ENCODE measurements at regions not wholly inside any gene's neighbourhood (a gene's known extent, or its start where the extent isn't known, plus 50 kb on each side); places are given as distances from the start of the nearest gene placed in this dataset.

DNA sequence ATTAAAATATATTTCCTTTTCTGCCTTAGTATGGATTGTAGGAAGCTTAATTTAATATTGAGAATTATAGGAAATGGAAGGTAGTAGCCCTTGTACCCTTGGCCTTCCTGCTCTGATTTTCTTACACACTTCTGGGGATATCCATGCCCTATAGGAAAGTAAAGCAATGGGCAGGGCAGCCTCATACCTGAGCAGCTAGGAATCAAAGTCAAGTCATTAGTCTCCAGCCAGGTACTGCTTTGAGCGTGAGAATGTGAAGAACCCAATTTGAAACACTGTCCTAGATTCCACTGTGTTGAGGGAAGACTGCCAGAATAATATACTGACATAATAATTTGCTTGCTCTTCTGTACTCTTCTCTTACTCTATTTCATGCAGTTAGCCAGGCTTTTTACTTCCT is 51.0 kb upstream of the L3MBTL3 start:
- no peak for DNase-seq (ENCODE audit: extremely low read depth in 1 of 2, low read depth in 1 of 2)

DNA sequence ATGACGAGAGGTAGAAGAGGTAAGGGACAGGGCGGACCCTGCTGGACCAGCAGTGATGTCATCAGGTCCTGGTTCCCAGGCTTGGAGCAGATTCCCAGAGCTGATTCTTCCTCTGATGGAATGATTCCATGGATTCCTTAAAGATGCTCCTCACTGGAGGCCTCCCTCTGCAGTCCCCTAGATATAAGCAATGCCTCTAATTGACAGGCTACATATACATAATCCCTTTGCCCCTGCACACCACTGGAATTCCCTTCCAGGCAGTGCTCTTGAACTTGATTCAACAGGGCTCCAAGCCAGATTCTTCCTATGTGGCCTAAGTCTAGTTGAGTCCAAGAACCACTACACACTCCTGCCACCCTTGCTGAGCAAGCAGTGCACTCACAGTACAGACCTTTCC is 52.3 kb upstream of the L3MBTL3 start:
- no peak for DNase-seq (ENCODE audit: extremely low read depth in 1 of 2, low read depth in 1 of 2)

DNA sequence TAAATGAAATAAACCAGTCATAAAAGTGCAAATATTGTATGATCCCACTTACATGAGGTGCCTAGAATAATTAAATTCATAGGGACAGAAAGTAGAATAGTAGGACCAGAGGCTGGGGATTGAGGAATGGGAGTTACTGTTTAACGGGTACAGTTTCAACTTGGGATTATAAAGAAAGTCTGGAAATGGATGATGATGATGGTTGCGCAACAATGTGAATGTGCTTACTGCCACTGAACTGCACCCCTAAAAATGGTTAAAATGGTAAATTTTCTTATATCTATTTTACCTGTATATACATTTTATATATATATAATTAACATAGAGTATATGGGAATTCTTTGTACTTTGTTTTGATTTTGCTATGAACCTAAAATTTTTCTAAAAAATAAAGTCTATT is 53.3 kb upstream of the L3MBTL3 start:
- DNase-seq (ENCODE audit: extremely low read depth in 1 of 2, low read depth in 1 of 2): no peak

DNA sequence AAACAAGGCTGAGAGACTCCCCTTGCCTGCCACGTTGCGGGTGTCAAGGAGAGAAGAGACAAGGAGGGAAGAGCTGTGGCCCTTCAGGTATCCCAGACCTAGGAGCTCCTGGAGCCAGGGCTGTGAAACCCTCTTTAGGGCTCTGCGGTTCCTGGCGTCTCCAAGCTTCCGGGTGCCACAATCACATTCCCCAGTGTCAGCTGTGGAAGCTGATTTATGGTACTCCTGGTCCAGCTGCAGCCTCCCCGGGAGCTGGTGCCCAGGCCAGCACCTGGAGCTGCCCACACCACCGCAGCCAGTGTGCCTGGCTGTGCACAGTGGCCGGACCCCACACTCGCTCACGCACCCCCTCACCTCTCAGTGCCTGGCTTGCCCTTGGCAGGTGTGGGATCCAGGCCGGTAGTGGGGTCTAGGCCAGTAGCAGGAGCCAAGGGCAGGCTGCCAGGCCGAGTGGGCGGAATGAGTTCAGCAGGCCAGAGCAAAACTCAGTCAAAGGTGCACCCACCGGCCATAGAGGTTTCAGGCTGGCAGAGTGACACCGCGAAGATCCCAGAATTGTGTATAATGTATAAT is 58.9 kb upstream of the L3MBTL3 start:
- DNase-seq (ENCODE audit: extremely low read depth in 1 of 2, low read depth in 1 of 2): no peak

DNA sequence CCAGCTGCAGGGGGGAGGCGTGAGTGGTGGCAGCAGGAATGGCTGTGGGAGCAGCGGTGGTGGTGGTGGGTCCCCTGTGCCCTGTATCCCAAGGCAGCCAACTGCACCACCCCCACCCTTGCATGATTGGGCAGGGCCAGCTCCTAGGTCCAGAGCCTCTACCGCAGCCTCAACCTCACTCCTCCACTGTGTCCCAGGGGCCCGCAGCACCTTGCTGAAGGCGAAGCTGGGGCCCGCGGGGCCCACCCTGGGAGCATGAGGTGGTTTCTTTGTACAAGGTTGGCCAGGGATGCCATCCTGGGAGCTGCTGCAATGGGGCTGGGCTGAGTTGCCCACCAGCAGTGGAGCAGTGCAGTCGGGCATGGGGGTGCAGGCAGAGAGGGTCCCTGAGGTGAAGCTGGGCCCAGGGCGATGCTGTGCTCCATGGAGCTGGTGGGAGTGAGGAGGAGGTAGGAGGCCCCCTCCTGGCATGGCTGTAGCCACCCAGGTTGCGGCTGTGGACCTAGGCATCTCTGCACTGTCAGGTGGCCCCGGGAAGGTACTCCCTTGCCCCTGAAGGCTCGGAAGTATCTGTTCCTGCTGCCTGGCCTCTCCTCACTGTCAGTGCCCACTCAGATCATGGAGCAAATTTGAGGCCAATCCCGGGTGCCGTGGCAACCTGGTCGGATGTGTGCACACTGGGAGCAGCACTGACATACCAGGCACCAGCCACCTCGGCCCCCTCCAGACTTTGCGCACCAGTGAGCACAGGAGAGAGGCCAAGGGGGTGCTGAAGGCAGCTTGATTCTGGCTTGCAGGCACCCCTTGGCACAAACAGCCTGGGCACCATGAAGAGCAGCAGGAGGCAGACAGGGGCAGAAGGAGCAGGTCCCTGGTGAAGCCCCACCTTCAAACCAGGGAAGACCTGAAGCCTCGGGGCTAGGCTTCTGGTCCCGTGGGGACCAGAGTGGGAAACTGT is 60.2 kb upstream of the L3MBTL3 start:
- no peak for DNase-seq (ENCODE audit: extremely low read depth in 1 of 2, low read depth in 1 of 2)

DNA sequence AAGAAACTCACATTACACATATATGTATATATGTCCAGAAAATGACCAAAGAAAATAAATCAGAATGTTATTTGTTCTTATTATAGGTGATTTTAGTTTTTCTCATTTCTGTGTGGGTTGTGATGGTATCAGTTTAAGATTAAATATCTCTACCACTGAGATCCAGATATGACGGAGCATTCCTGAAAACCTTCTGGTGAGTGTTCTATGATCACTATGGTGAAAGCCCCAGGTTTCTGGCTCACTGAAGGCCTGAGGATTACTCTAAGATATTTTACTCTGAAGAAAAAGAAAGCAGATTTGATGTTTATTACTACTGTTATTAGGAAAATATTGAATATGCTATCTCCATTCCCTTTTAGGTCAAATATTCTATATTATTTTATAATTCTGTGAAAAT is 62.8 kb upstream of the L3MBTL3 start:
- DNase-seq (ENCODE audit: extremely low read depth in 1 of 2, low read depth in 1 of 2): no peak

DNA sequence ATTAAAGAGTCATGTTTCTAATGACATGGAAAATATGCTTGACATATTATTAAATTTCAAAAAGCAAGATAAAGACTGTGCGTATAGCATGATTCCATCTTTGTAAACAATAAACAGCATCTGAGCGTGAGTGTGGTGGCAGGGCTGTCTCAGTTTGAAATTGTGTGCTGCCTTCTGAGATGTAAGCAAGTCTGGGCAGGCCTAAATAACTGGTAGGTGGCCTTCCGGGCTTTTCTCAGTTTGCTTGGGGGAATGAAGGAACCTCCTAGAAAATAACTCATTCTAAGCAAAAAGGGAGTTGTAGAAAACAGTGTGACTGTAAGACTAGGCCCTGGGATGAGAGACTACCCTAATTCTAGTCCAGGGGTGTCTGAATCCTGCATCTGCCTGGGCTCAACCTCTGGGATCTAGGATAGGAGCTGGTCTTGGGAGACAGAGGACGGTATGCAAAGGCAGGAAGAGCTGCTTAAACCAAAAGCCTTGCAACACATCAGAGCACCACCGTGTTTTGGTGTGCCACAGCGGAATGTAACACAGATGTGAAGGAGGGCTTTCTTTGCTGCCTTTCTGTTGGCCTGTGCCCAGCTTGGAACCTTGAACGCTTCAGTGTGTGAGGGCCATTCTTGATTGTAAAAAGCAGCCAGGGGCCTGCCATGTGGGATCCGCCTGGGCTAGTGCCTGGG is 63.5 kb upstream of the L3MBTL3 start:
- no peak for DNase-seq (ENCODE audit: extremely low read depth in 1 of 2, low read depth in 1 of 2)

DNA sequence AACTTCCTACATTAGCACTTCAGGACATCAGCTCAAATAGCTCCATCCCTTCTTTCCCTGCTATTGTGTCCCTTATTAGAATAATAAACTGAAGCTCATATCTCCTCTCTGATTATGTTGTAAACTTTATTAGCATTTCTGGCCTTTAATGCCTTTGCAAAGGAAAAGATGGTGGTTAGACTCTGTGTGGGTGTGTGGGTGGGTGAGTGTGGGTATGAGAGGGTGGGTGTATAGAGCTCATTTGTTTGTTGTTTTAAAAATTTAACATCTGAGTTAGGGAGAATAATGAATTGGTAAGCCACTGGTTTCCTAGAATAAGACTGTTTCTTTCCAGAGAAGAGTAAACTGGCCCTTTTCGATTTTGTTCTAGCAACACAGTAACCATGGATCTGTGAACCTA is 70.6 kb upstream of the L3MBTL3 start:
- DNase-seq (ENCODE audit: extremely low read depth in 1 of 2, low read depth in 1 of 2): no peak

DNA sequence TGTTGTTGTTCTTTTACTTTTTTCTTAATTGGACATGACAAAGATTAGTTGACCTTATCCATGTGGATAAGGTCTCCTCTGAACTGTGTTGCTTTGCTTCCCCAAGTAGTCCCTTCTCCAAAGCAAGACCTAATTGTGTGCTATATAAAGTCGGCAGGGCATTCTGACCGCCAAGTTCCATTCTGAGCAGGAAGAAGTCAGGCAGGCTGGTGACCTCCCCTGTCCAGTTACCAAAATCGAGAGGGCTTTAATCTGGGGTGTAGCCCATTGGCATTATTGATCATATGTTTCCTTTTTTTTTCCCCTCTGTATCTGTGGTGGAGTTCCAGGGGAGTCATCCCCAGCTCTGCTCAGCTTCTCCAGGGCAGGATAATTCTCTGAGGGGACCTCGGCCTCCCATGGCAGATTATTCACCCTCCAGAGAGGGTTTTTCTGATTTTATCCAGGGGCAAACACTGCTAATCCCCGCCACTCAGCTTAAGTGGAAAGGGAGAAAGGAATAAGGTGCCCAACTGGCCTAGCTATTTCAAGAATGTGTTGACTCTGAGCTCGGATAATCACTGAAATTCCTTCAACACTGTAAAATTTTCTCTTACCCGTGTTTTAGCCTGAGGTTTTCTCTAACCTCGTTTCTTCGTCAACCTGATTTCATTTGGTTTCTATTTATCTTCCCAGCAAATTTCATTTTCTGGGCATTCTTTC is 71.8 kb upstream of the L3MBTL3 start:
- DNase-seq (ENCODE audit: extremely low read depth in 1 of 2, low read depth in 1 of 2): no peak

DNA sequence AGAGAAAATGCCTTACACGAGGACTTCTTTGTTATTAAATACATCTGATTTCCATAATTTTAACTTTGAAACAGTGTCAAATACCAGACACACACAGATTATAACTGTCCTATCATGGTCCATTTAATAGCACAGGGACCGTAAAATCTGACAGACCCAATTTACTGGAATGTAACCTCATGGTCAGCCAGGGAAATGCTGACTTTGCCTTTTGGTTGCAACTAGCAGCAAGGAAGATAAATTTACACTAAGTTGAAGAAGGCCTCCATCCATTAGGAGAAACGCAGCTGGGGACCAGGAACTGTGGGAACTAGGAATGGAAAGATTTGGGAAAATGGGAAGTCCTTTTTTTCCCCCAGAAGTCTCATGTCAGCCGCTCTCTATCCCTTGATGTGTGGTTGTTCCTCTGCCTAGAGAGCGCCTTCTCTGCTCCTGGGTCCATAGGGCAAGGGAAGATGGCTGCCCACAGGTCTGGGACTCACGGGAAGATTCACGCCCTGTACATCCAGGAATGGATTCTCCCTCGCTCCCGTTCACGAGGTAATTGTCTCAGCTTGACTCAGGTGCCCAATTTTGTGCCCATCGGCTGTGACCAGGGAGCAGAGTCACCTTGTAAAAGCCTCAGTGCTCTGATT is 74.6 kb upstream of the L3MBTL3 start:
- no peak for DNase-seq (ENCODE audit: extremely low read depth in 1 of 2, low read depth in 1 of 2)

DNA sequence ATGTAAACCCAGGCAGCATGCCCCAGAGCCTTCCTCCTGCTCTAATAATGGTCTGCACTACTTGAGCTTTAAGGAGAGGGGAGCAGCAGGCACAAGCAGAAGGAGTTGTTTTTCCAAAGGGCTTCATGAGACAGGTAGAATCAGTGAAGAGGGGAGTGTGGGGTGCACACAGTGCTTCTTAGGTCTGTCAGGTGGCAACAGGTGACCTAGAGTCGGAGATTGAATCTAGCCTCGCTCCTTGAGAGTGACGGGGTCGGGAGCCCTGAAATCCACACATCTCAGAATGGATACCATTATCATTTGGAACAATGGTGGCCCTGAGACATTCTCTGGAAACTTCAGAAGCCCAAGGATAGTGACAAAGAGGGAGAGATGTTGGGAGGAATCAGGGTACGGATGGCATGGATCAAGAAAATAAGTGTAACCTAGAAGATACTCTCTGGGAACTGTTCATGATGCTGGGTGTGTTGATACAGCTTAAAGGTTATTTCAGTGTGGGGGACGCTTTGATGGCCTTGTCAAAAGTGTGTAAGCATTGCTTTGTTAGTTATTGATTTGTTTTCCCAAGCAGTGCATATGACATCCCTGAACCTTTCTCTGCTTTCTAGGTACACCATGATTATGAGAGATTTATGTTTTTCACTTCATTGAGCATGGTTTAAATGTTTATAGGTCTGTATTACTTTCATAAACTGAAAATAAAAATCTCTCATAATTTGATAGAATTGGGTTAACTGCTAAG is 77.8 kb upstream of the L3MBTL3 start:
- DNase-seq (ENCODE audit: extremely low read depth in 1 of 2, low read depth in 1 of 2): no peak

DNA sequence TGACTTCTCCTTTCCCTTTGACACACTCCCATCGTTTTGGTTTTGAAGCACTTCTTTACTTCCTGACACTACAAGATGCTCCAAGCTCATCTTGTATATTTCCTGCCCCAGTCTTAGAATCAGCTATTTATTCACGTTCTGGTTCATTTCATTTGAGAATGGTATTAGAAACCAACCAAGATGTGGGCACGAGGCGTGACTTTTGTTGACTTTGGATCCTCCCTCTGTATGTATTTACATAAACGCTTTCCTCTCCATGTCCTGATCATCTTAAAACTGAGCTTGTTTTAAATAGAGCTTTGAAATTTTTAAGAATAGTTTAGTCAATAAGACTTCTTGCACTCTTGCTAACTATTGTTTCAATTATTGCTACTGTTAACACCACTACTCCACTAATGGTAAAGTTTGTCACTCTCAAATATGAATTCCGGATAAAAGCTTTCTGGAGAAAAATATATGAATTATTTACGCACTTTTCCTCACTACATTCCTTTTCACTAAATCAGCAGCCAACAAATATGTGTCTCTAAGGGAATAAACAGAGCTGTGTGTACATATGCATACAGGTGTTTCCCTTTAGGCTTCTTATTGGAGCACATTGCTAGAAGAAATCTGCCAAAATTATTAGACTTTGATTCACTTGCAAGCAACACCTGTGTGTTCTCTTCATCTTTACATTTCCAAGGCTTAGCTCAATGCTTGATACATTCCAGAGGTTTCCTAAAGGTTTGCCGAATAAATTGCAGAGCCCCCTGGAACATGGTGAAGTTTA is 77.3 kb upstream of the TMEM244 start:
- no peak for DNase-seq (ENCODE audit: extremely low read depth in 1 of 2, low read depth in 1 of 2)

DNA sequence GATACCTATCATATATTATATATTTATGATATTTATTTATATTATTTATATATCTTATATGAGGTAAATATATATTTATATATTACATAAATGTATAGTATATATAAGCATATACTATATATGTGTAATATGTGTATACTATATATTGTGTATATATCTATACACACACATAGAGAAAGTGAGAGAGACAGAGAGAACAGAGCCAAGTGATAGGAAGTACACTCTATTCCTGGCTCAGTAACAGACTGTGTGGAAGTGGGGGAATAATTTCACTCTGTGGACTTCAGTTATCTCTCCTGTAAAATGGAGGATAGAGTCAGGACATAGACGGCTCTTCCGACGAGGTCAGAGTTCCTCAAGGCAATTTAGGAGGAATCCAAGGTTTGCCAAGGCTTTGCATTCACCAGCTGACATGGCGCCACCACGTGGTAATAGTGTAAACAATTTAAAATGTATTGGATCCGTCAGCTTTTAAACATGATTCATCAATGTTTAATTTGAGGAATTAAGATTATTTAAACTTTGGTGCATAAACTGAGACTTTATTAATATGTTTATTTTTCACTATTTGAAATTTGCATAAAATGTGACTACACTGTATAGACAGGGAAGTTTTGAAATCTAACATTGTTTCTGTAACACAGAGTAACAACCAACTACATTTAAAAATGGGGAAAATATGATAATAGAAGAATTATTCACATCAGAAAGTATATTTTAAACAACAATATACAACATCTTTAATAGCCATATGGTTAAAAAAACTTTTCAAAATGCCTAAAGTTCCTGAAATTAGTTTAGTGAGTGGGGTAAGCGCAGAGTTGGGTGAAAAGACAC is 75.4 kb upstream of the TMEM244 start:
- DNase-seq (ENCODE audit: extremely low read depth in 1 of 2, low read depth in 1 of 2): peak in 1 of 2 donors; percentile 16

DNA sequence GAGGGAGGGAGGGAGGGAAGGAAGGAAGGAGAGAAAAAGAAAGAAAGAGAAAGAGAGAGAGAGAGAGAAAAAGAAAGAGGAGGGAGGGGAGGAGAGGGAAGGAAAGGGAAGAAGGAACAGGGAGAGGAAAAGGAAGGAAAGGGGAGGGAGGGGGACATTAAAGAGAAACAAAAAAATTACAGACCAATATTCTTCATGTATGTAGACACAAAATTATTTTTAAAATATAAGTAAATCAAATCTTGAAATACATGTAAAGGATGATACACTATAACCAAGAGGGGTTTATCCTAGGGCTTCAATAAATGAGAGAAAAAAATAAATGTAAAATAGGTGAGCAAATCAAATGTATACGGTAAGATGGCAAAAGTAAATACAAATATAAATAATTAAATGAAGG is 71.2 kb upstream of the TMEM244 start:
- DNase-seq (ENCODE audit: extremely low read depth in 1 of 2, low read depth in 1 of 2): no peak

DNA sequence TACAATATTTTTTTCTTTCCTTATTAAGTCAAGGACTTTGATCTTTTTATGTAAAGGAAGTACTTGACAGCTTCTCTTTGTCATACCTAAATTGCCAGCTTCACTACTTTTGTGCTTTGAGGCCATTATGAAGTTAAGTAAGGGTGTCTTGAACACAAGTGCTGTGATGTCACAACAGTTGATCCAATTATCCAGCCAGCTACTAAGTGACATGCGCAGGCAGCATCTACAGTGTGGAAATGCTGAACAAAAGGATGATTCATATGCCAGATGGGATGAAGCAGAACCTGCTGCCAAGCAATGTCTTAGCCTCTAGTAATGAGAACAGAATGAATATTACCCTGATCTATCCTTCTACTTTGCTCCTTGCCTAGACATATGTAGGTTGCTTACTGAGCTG is 68.3 kb upstream of the TMEM244 start:
- DNase-seq (ENCODE audit: extremely low read depth in 1 of 2, low read depth in 1 of 2): no peak

DNA sequence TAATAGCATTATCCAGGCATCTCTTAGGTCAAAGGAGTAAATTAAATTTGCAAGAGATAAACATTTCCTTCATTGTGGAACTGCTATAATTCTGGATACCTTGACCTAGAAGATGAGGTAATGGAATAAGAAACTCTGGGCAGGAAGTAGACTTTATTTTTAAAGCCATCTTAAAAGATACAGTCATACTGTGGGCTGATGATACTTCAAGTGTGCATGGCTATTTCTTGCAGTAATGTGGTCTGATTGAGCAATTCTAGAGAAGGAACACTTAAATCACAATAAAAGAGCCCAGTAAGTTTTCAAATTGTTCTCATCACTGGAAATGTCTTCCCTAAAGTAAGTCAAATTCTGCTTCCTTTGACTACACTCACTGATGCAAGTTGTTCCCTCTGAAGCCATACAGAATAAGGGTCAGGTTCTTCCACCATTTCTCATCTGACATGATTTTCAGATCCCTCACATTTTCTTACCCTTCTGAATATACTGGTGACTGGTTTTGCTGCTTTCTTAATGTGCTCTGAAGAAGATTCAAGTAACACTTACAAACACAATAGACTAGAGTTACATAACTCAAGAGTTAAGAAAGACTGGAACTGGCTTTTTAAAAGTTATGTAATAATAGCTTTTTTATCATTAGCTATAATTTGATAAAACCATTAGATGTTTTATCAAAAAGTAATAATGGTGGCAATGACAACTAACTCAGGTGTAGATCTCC is 62.6 kb upstream of the TMEM244 start:
- DNase-seq (ENCODE audit: extremely low read depth in 1 of 2, low read depth in 1 of 2): no peak

DNA sequence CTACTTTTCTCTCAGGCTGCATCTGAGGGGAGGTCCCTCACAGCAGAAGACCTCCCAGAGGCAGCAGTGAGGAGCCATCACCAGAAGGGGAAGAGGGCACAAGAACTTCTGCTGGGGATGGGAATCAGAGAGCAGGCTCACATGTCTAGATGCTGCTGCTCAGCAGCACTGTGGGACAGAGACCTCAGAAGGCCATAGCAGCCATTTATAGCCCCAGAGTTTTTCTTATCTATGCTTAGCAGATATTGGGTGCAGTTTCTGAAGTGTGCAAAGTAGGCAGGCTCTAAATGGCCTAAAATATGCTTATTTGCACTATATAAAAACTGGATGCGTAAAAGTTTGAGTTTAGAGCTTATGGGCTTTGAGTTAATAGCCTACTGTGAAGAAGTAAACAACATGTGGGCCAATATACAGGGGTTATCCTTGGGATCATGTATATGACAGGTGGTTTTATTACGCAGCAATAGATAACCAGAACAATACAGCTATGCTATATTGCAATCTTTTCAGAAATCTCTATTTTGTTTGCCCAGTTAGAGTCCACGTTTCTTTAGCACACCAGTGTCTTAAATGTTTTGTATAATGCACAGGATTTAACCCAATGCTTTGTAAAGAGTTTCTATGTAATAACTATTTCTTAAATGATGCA is 60.2 kb upstream of the TMEM244 start:
- no peak for DNase-seq (ENCODE audit: extremely low read depth in 1 of 2, low read depth in 1 of 2)

Measured in stimulated activated CD8-positive, alpha-beta memory T cell treated with anti-CD3 and anti-CD28 coated beads, Interleukin-7, amount 100 ng/mL, for 48 hours (primary cell).